Kidney epithelial cell (primary cell): ENCODE measurements at regions not wholly inside any gene's neighbourhood (a gene's known extent, or its start where the extent isn't known, plus 50 kb on each side); places are given as distances from the start of the nearest gene placed in this dataset.

ENCODE experiments used
- DNase-seq: peaks from one replicate; pipeline ENCODE4 v3.0.0-alpha.2; 2010; ENCODE audit warnings: low read depth
- H3K27me3 ChIP-seq: 2 replicates; pipeline ENCODE4 v1.6.0; 2011; ENCODE audit warnings: low read length; ENCODE audit not compliant: control insufficient read depth, insufficient read depth
- H3K36me3 ChIP-seq: 2 replicates; pipeline ENCODE4 v1.5.1; 2011; ENCODE audit warnings: low read length; ENCODE audit not compliant: control insufficient read depth, insufficient read depth
- H3K4me3 ChIP-seq: 2 replicates; pipeline ENCODE4 v1.5.1; 2011; ENCODE audit warnings: low read depth, mild to moderate bottlenecking, control low read depth, low read length
- TF ChIP-seq, protein P1 (sequence below): IDR thresholded peaks from 2 replicates; pipeline ENCODE4 v1.5.1; 2011; ENCODE audit warnings: mild to moderate bottlenecking, moderate library complexity, low read length, control low read depth, inconsistent platforms; ENCODE audit not compliant: insufficient read depth, poor library complexity, severe bottlenecking

GRCh38 chr20:19913927-19914614, 103.1 kb upstream of the NAA20 start:
- TF ChIP-seq, protein P1, sequence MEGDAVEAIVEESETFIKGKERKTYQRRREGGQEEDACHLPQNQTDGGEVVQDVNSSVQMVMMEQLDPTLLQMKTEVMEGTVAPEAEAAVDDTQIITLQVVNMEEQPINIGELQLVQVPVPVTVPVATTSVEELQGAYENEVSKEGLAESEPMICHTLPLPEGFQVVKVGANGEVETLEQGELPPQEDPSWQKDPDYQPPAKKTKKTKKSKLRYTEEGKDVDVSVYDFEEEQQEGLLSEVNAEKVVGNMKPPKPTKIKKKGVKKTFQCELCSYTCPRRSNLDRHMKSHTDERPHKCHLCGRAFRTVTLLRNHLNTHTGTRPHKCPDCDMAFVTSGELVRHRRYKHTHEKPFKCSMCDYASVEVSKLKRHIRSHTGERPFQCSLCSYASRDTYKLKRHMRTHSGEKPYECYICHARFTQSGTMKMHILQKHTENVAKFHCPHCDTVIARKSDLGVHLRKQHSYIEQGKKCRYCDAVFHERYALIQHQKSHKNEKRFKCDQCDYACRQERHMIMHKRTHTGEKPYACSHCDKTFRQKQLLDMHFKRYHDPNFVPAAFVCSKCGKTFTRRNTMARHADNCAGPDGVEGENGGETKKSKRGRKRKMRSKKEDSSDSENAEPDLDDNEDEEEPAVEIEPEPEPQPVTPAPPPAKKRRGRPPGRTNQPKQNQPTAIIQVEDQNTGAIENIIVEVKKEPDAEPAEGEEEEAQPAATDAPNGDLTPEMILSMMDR: no peak
- H3K4me3 ChIP-seq: no peak overlapping the region
- H3K36me3 ChIP-seq: no peaks in the 10 kb centered on the region
- peak; percentile 62 for DNase-seq
- no peaks in the 10 kb centered on the region for H3K27me3 ChIP-seq

DNA sequence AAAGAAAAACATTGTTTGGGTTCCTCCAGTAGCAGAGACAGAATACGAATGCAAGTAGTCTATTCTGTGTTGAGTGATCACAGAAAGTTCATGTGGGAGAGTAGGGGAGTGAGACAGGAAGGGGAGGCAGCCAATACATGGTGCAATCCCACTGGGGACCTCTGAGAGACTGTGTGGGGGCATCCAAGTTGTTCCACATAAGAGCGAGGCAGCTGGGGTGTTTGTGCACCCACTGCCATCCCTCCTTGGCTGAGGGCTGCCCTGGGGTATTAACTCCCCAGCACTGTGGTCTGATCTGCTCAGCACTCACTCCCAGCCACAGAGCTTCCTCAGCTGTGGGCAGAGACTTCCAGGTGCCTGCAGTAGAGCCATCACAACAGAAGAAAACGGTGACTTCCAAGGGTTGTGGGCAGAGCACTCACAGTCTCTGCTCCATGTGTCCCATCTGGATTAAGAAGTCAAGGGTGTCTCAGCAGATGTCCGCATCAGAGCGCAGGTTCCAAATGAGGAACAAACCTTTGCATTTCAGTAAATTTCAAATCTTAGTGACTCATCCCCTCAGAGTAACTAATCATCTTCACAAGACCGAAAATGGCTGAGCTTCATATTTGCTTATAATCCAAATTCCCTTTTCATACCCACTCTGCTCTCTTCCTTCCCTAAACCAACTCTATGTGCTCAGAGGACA, 101.9 kb upstream of the NAA20 start:
- no peaks in the 10 kb centered on the region for H3K36me3 ChIP-seq
- TF ChIP-seq, protein P1: no peak
- no peak overlapping the region for H3K4me3 ChIP-seq
- no peaks in the 10 kb centered on the region for H3K27me3 ChIP-seq
- DNase-seq: no peak

- Histone ChIP-seq H3K27me3 (no peaks in the 10 kb centered on the region), H3K36me3 (no peaks in the 10 kb centered on the region), H3K4me3 (no peak overlapping the region)
- TF ChIP-seq, protein P1: no peak
- DNase-seq: no peak
Observed at GRCh38 chr20:19916531-19917485, 100.4 kb upstream of the NAA20 start.

DNA sequence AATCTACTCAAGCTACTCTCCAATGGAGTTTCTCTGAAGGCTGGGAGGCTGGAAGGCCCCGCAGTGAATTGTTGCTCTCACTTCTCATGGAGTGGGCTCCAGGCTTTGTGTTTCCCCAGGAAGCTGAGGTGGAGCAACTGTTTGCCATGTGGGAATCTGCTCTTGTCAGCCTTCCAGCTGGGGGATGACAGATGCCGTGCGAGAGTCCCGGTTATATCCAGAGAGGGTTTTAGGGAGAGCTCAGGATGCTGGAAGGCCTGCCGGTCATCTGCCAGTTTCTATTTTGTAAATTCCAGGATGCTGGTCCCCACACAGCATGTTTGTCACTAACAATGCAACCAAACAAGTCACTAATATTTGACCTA, 98.2 kb upstream of the NAA20 start:
- DNase-seq: no peak
- H3K27me3 ChIP-seq: no peaks in the 10 kb centered on the region
- TF ChIP-seq, protein P1: no peak

GRCh38 chr20:19920381-19921138, 96.6 kb upstream of the NAA20 start:
- H3K27me3 ChIP-seq: no peaks in the 10 kb centered on the region
- no peak overlapping the region for H3K4me3 ChIP-seq
- no peaks in the 10 kb centered on the region for H3K36me3 ChIP-seq
- TF ChIP-seq, protein P1: no peak
- no peak for DNase-seq

More for the DNA sequence above, 98.2 kb upstream of the NAA20 start:
- Histone ChIP-seq H3K4me3 (no peak overlapping the region), H3K36me3 (no peaks in the 10 kb centered on the region)
